Hepatocyte (in vitro differentiated cells): ENCODE measurements at regions not wholly inside any gene's neighbourhood (a gene's known extent, or its start where the extent isn't known, plus 50 kb on each side); places are given as distances from the start of the nearest gene placed in this dataset.

Source experiments
- CTCF ChIP-seq: fragments of 200-600 bp; sonication (generic); IDR thresholded peaks from 2 replicates; pipeline ENCODE4 v1.5.1; 2016; ENCODE audit warnings: antibody characterized with exemption, mild to moderate bottlenecking; ENCODE audit not compliant: poor library complexity
- EZH2 ChIP-seq: fragments of 200-600 bp; sonication (generic); IDR thresholded peaks from 2 replicates; pipeline ENCODE4 v1.6.1; 2016; ENCODE audit warnings: antibody characterized with exemption, mild to moderate bottlenecking, borderline replicate concordance
- EZH2phosphoT487 ChIP-seq: fragments of 200-600 bp; sonication (generic); IDR thresholded peaks from one replicate; pipeline ENCODE4 v1.6.1; 2018; ENCODE audit warnings: antibody characterized with exemption, mild to moderate bottlenecking, low read depth, moderate library complexity; ENCODE audit not compliant: unreplicated experiment, severe bottlenecking

DNA sequence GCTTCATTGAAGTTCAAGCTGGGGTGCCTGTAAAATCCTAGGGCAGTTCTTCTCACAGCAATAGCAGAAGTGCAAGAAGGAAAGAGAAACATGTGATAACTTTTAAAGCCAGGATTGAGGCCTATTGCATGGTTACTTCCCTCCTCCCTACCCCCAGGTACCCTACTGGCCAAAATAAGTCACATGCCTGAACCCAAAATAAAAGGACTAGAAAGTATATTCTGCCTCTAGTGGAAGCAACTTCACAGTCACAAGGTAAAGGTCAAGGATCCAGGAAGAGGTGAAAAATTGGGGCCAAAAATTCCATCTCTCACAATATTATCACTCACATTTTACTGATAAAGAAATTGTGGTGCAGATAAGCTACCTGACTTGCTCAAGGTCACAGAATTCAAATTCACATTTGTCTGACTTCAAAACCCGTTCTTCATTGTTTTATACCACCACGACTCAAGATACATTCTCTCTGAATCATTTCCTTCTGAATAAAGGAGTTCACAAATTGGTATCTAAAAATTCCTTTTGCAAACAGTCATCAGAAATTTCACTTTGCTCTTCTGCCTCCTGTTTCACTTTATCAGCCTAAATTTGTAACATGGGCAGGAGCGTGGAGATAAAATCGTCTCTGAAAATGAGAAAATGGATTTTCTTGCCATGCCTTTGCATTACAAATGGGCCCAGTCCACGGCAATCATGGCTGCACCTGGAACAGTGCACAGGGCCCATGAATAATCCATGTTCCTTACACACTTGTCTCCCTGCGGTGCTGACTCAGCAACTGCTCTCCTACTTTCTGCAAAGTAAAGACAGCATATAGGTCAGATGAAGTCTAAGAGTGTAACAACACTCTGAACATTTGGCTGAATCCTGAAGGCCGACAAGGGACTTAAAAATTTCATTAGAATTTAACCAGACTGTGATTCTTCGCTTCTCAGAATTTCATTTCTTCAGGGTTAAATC lies 485.3 kb upstream of the NFIA start:
- TF ChIP-seq CTCF (no peak), EZH2 (no peak), EZH2phosphoT487 (no peak)
